ENCODE measurements at regions not wholly inside any gene's neighbourhood (a gene's known extent, or its start where the extent isn't known, plus 50 kb on each side); places are given as distances from the start of the nearest gene placed in this dataset.

GRCh38 chr6:71681234-71681867 lies 205.0 kb upstream of the RIMS1 start:
- TF ChIP-seq, protein P1, sequence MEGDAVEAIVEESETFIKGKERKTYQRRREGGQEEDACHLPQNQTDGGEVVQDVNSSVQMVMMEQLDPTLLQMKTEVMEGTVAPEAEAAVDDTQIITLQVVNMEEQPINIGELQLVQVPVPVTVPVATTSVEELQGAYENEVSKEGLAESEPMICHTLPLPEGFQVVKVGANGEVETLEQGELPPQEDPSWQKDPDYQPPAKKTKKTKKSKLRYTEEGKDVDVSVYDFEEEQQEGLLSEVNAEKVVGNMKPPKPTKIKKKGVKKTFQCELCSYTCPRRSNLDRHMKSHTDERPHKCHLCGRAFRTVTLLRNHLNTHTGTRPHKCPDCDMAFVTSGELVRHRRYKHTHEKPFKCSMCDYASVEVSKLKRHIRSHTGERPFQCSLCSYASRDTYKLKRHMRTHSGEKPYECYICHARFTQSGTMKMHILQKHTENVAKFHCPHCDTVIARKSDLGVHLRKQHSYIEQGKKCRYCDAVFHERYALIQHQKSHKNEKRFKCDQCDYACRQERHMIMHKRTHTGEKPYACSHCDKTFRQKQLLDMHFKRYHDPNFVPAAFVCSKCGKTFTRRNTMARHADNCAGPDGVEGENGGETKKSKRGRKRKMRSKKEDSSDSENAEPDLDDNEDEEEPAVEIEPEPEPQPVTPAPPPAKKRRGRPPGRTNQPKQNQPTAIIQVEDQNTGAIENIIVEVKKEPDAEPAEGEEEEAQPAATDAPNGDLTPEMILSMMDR (IDR thresholded peaks at IDR 0.05; ENCODE audit: extremely low read depth in 1 of 2, insufficient read depth in 1 of 2, low read depth in 1 of 2, low read length in 2 of 2) = no peak
- TF ChIP-seq POLR2A (IDR thresholded peaks at IDR 0.05; ENCODE audit: low read depth, low read length) = no peak
- TF ChIP-seq EZH2 (IDR thresholded peaks at IDR 0.05; ENCODE audit: borderline replicate concordance, low read depth, low read length, severe bottlenecking) = no peak
- no peak for TF ChIP-seq FOS (IDR thresholded peaks at IDR 0.05; ENCODE audit: borderline replicate concordance, insufficient read depth, low read length)
- TF ChIP-seq, protein P2, sequence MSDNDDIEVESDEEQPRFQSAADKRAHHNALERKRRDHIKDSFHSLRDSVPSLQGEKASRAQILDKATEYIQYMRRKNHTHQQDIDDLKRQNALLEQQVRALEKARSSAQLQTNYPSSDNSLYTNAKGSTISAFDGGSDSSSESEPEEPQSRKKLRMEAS (IDR thresholded peaks at IDR 0.05; ENCODE audit: insufficient read depth, insufficient read length) = no peak
- no peak for TF ChIP-seq JUN (IDR thresholded peaks at IDR 0.05; ENCODE audit: borderline replicate concordance, insufficient read depth, insufficient read length, low read depth)
